BJ (cell line): ENCODE measurements at regions not wholly inside any gene's neighbourhood (a gene's known extent, or its start where the extent isn't known, plus 50 kb on each side); places are given as distances from the start of the nearest gene placed in this dataset.

Experiments
- CTCF ChIA-PET: fragments of 350-600 bp; formaldehyde crosslinking; extraction: SDS; loops from one replicate; lab custom pipeline; 2021; ENCODE audit warnings: antibody characterized with exemption, inconsistent platforms; lab: Yijun Ruan, JAX
- POLR2A ChIA-PET: fragments of 300-600 bp; sonication (Branson Sonifier 250); formaldehyde crosslinking; extraction: SDS; loops from one replicate; lab custom pipeline; 2021; ENCODE audit warnings: antibody characterized with exemption; lab: Charles Lee
- DNase-seq: peaks from one replicate; pipeline ENCODE4 v3.0.0-alpha.2; 2011; ENCODE audit warnings: low read depth
- H3K27me3 ChIP-seq: 2 replicates; pipeline ENCODE4 v1.6.0; 2011; ENCODE audit warnings: low read length; ENCODE audit not compliant: control insufficient read depth, insufficient read depth
- H3K36me3 ChIP-seq: 2 replicates; pipeline ENCODE4 v1.5.1; 2011; ENCODE audit warnings: low read length; ENCODE audit not compliant: control insufficient read depth, insufficient read depth
- H3K4me3 ChIP-seq: 2 replicates; pipeline ENCODE4 v1.5.1; 2011; ENCODE audit warnings: low read depth, mild to moderate bottlenecking, control low read depth, low read length
- TF ChIP-seq, protein P1 (sequence below): IDR thresholded peaks from 2 replicates; pipeline ENCODE4 v1.5.1; 2011; ENCODE audit warnings: low read depth, mild to moderate bottlenecking, control low read depth, inconsistent platforms, low read length, moderate library complexity; ENCODE audit not compliant: insufficient read depth

DNA sequence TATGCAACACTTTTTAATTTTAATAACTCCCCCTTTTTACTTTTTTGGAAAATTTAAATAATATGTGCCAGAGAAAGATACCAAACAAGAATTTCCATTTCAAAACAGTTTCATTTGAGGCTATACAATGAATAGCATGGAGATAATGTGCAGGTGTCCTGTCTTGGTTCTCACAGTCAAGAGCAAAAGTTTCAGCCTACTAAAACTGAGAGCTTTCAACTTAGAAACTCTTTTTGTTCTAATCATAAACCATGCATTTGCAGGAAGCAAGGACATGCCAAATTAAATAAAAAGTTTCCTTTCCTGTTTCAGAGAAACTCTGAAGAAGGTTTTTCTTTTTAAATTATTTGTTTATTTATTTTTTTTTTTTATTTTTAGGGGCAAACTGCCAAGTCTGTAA is 1165.6 kb upstream of the SEMA6A start:
- Histone ChIP-seq H3K4me3 (no peak overlapping the region), H3K27me3 (no peaks in the 10 kb centered on the region), H3K36me3 (no peaks in the 10 kb centered on the region)
- no peak for DNase-seq
- TF ChIP-seq, protein P1, sequence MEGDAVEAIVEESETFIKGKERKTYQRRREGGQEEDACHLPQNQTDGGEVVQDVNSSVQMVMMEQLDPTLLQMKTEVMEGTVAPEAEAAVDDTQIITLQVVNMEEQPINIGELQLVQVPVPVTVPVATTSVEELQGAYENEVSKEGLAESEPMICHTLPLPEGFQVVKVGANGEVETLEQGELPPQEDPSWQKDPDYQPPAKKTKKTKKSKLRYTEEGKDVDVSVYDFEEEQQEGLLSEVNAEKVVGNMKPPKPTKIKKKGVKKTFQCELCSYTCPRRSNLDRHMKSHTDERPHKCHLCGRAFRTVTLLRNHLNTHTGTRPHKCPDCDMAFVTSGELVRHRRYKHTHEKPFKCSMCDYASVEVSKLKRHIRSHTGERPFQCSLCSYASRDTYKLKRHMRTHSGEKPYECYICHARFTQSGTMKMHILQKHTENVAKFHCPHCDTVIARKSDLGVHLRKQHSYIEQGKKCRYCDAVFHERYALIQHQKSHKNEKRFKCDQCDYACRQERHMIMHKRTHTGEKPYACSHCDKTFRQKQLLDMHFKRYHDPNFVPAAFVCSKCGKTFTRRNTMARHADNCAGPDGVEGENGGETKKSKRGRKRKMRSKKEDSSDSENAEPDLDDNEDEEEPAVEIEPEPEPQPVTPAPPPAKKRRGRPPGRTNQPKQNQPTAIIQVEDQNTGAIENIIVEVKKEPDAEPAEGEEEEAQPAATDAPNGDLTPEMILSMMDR = no peak
- ChIA-PET CTCF (no interaction called here), POLR2A (interaction anchor here (0.7 kb wide), 1 partner anchor 52 kb away, joined by 3 read pairs; no protein-coding TSS in a partner anchor)

DNA sequence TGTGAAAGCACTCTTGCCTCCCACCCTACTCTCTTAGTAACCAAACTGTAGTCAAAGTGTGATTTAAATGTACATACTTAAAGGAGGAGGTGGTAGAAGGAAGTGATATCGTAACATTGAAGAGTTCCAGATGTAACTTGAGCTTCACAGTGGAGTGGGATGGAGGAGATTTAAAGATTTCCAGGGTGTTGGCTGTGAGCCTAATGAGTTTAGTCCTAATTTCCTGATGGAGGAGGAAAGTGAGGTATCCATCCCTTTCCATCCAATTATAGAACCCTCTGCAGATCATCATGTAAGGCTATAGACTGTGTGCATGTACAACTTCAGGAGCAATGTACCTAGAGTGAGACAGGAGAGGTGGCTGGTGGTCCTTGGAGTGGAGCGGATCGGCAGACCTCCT is 1163.9 kb upstream of the SEMA6A start:
- DNase-seq = no peak
- TF ChIP-seq, protein P1 = no peak
- ChIA-PET POLR2A (no interaction called here), CTCF (no interaction called here)
- Histone ChIP-seq H3K36me3 (no peaks in the 10 kb centered on the region), H3K4me3 (no peak overlapping the region), H3K27me3 (no peaks in the 10 kb centered on the region)

DNA sequence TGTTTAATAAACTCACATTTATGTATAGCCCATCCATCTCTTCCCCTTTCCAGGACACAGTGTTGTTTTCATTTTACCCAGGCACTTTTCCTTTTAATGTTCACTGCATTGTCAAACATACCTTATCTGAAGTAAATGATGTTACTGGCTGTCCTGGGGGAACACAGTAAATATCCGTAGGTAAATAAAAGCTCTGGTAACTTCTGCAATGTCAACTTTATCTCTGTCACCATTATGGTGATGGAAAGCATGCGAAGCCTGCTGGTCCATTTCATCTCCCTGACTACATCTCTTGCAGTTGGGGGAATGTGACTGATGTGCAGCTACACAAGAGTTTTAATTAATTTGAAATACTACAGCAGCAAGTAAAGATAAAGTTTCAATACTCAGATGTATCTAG is 1162.1 kb upstream of the SEMA6A start:
- POLR2A ChIA-PET = no interaction called here
- TF ChIP-seq, protein P1 = no peak
- CTCF ChIA-PET = no interaction called here

DNA sequence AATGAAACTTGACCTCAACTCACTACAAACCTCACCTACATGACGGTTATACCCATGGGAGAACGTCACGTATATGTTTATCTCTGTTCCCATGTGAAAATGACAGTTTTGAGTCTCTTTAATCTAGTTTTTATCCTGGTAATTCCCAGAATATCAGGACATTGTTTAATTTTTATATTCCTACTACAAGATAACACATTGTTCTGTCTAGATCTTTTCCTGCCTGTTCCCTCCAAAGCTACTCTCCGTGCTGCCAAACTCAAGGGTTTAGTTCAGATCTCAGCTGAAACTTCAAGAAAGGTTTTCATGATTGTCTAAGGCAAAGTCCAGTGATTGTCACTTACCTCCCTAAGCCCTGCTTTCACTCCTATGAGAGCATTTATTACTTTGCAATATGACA is 1159.4 kb upstream of the SEMA6A start:
- ChIA-PET POLR2A (no interaction called here), CTCF (no interaction called here)
- no peak for DNase-seq

More for the DNA sequence above, 1162.1 kb upstream of the SEMA6A start:
- H3K4me3 ChIP-seq = no peak overlapping the region
- DNase-seq = no peak
- no peaks in the 10 kb centered on the region for H3K27me3 ChIP-seq
- no peaks in the 10 kb centered on the region for H3K36me3 ChIP-seq

DNA sequence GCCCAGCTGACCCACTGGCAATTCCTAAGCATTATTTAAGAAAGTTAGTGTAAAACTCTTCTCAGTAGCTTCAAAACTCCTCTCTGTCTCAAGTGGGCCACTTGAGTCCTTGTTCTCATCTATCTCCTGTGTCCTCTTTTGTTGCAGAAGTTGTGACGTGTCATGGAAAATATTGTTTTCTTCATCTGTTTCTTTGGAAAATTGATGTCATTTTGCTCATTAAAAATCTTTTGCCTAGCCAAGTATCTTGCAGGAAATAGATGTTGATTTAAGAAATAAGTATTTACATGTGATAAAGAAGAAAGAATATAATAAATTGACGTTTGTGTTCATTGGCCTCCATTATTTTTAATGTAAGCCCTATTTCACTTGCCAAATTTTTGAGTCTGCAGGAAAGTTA is 1158.4 kb upstream of the SEMA6A start:
- POLR2A ChIA-PET = no interaction called here
- TF ChIP-seq, protein P1 = no peak
- CTCF ChIA-PET = no interaction called here

More for the DNA sequence above, 1159.4 kb upstream of the SEMA6A start:
- TF ChIP-seq, protein P1 = no peak
- Histone ChIP-seq H3K27me3 (no peaks in the 10 kb centered on the region), H3K4me3 (no peak overlapping the region), H3K36me3 (no peaks in the 10 kb centered on the region)

More for the DNA sequence above, 1158.4 kb upstream of the SEMA6A start:
- Histone ChIP-seq H3K36me3 (no peaks in the 10 kb centered on the region), H3K4me3 (no peak overlapping the region), H3K27me3 (no peaks in the 10 kb centered on the region)
- no peak for DNase-seq
